ENCODE measurements at regions not wholly inside any gene's neighbourhood (a gene's known extent, or its start where the extent isn't known, plus 50 kb on each side); places are given as distances from the start of the nearest gene placed in this dataset.

DNA sequence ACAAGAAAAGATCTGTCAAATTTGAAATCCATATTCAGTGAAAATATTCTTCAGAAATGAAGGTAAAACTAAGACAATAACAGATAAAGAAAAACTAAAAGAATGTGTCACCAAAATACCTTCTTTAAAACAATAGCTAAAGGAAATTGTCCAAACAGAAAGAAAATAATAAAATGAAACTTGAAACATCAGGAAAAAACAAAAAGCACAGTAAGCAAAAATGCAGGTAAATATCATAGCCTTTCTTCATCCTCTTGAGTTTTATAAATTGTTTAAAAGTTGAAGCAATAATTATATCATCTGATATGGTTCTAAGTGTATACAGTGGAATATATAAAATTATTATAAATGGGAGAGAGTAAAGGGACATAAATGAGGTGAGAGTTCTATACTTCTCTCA lies 103.8 kb upstream of the PDE1A start:
- TF ChIP-seq, protein P1, sequence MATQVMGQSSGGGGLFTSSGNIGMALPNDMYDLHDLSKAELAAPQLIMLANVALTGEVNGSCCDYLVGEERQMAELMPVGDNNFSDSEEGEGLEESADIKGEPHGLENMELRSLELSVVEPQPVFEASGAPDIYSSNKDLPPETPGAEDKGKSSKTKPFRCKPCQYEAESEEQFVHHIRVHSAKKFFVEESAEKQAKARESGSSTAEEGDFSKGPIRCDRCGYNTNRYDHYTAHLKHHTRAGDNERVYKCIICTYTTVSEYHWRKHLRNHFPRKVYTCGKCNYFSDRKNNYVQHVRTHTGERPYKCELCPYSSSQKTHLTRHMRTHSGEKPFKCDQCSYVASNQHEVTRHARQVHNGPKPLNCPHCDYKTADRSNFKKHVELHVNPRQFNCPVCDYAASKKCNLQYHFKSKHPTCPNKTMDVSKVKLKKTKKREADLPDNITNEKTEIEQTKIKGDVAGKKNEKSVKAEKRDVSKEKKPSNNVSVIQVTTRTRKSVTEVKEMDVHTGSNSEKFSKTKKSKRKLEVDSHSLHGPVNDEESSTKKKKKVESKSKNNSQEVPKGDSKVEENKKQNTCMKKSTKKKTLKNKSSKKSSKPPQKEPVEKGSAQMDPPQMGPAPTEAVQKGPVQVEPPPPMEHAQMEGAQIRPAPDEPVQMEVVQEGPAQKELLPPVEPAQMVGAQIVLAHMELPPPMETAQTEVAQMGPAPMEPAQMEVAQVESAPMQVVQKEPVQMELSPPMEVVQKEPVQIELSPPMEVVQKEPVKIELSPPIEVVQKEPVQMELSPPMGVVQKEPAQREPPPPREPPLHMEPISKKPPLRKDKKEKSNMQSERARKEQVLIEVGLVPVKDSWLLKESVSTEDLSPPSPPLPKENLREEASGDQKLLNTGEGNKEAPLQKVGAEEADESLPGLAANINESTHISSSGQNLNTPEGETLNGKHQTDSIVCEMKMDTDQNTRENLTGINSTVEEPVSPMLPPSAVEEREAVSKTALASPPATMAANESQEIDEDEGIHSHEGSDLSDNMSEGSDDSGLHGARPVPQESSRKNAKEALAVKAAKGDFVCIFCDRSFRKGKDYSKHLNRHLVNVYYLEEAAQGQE (IDR thresholded peaks at IDR 0.05; ENCODE audit: insufficient read depth in 1 of 2, low read depth in 2 of 2, low read length in 1 of 2), result no peak
- TF ChIP-seq SIN3A (IDR thresholded peaks at IDR 0.05; ENCODE audit: borderline replicate concordance, insufficient read depth, low read depth, low read length) (no peak), CTCF (IDR thresholded peaks at IDR 0.05) (no peak), TCF7L2 (IDR thresholded peaks at IDR 0.05; ENCODE audit: low read depth, low read length) (no peak), POLR2AphosphoS5 (IDR thresholded peaks at IDR 0.05; ENCODE audit: low read depth, low read length) (no peak)
- BruUV-seq (replicated peaks), result no TSS peak
- H3K9me3 ChIP-seq (ENCODE audit: control insufficient read depth, insufficient read depth, low read depth, low read length), result 0 out of 2 replicates have a peak, but pooled peaks cover 2% of the 10 kb centered on the region
- no peaks in the 10 kb centered on the region for H3K27me3 ChIP-seq (ENCODE audit: control insufficient read depth, insufficient read depth, low read length)
- intact Hi-C loops (cut with micrococcal nuclease; ENCODE audit: unreplicated experiment) (no loop called here), in situ Hi-C loops (cut with HindIII; ENCODE audit: low pct_unique_long_range_greater_than_20kb, low sequenced_read_pairs) (no loop called here)
- H3K4me1 ChIP-seq (ENCODE audit: control insufficient read depth, insufficient read depth, low read length), result no peaks in the 10 kb centered on the region
- ATAC-seq (no peak), DNase-seq (ENCODE audit: low read depth, low spot score) (no peak)
- no peak overlapping the region for H3K27ac ChIP-seq (ENCODE audit: low read length)
- CTCF ChIA-PET, result no interaction called here
- POLR2A ChIA-PET, result no interaction called here
- no peaks in the 10 kb centered on the region for H3K36me3 ChIP-seq (ENCODE audit: control insufficient read depth, insufficient read depth, low read length)
- no peak overlapping the region for H3K4me3 ChIP-seq (ENCODE audit: low read depth in 2 of 2, low read length in 2 of 2)

- no peaks in the 10 kb centered on the region for H3K27me3 ChIP-seq (ENCODE audit: control insufficient read depth, insufficient read depth, low read length)
- no peaks in the 10 kb centered on the region for H3K36me3 ChIP-seq (ENCODE audit: control insufficient read depth, insufficient read depth, low read length)
- ATAC-seq, result no peak
- no peaks in the 10 kb centered on the region for H3K9me3 ChIP-seq (ENCODE audit: control insufficient read depth, insufficient read depth, low read depth, low read length)
- CTCF ChIA-PET, result interaction anchor here (0.7 kb wide), 2 partner anchors 158 to 765 kb away, joined by 5 to 8 read pairs; no protein-coding TSS in a partner anchor
- POLR2A ChIA-PET, result no interaction called here
- TF ChIP-seq SIN3A (IDR thresholded peaks at IDR 0.05; ENCODE audit: borderline replicate concordance, insufficient read depth, low read depth, low read length) (no peak), CTCF (IDR thresholded peaks at IDR 0.05) (no peak), TCF7L2 (IDR thresholded peaks at IDR 0.05; ENCODE audit: low read depth, low read length) (no peak), POLR2AphosphoS5 (IDR thresholded peaks at IDR 0.05; ENCODE audit: low read depth, low read length) (no peak)
- TF ChIP-seq, protein P1 (IDR thresholded peaks at IDR 0.05; ENCODE audit: insufficient read depth in 1 of 2, low read depth in 2 of 2, low read length in 1 of 2), result no peak
- H3K4me3 ChIP-seq (ENCODE audit: low read depth in 2 of 2, low read length in 2 of 2), result no peak overlapping the region
- no peak for DNase-seq (ENCODE audit: low read depth, low spot score)
- H3K4me1 ChIP-seq (ENCODE audit: control insufficient read depth, insufficient read depth, low read length), result no peaks in the 10 kb centered on the region
- intact Hi-C loops (cut with micrococcal nuclease; ENCODE audit: unreplicated experiment), result no loop called here
- no peak overlapping the region for H3K27ac ChIP-seq (ENCODE audit: low read length)
- in situ Hi-C loops (cut with HindIII; ENCODE audit: low pct_unique_long_range_greater_than_20kb, low sequenced_read_pairs), result no loop called here
- no TSS peak for BruUV-seq (replicated peaks)
Observed at GRCh38 chr2:182540252-182540651, 113.4 kb upstream of the PDE1A start.

Measured in Panc1 (cell line).